Hepatocyte (in vitro differentiated cells): ENCODE measurements at regions not wholly inside any gene's neighbourhood (a gene's known extent, or its start where the extent isn't known, plus 50 kb on each side); places are given as distances from the start of the nearest gene placed in this dataset.

Experiments used
- EZH2 ChIP-seq: fragments of 200-600 bp; sonication (generic); IDR thresholded peaks from 2 replicates; pipeline ENCODE4 v1.6.1; 2016; ENCODE audit warnings: antibody characterized with exemption, mild to moderate bottlenecking, borderline replicate concordance
- EZH2phosphoT487 ChIP-seq: fragments of 200-600 bp; sonication (generic); IDR thresholded peaks from one replicate; pipeline ENCODE4 v1.6.1; 2018; ENCODE audit warnings: antibody characterized with exemption, mild to moderate bottlenecking, low read depth, moderate library complexity; ENCODE audit not compliant: unreplicated experiment, severe bottlenecking
- TF ChIP-seq, protein P1 (sequence below): fragments of 200-600 bp; sonication (generic); IDR thresholded peaks from 2 replicates; pipeline ENCODE4 v1.5.1; 2016; ENCODE audit warnings: antibody characterized with exemption, mild to moderate bottlenecking; ENCODE audit not compliant: poor library complexity

DNA sequence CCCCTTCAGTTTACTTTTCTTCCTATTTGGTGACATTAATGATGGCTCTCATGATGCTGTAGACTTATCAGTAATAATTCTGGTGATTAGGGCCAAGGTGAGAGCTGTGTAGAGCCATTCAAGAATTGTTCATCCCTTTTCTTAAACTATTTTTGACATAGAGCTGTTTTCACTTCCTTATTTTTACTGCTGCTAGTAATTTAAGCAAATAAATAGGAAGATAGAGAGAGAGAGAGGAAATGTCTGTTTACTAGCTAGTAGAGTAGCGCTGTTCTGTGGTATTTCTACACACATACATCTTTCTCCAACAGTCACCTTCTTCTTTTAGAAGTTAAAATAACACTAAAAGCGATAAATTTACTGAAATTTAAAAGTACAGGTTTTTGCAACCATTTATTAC is 678.0 kb upstream of the ZP4 start:
- TF ChIP-seq, protein P1, sequence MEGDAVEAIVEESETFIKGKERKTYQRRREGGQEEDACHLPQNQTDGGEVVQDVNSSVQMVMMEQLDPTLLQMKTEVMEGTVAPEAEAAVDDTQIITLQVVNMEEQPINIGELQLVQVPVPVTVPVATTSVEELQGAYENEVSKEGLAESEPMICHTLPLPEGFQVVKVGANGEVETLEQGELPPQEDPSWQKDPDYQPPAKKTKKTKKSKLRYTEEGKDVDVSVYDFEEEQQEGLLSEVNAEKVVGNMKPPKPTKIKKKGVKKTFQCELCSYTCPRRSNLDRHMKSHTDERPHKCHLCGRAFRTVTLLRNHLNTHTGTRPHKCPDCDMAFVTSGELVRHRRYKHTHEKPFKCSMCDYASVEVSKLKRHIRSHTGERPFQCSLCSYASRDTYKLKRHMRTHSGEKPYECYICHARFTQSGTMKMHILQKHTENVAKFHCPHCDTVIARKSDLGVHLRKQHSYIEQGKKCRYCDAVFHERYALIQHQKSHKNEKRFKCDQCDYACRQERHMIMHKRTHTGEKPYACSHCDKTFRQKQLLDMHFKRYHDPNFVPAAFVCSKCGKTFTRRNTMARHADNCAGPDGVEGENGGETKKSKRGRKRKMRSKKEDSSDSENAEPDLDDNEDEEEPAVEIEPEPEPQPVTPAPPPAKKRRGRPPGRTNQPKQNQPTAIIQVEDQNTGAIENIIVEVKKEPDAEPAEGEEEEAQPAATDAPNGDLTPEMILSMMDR: no peak
- no peak for TF ChIP-seq EZH2
- no peak for TF ChIP-seq EZH2phosphoT487
